ENCODE measurements at regions not wholly inside any gene's neighbourhood (a gene's known extent, or its start where the extent isn't known, plus 50 kb on each side); places are given as distances from the start of the nearest gene placed in this dataset.

DNA sequence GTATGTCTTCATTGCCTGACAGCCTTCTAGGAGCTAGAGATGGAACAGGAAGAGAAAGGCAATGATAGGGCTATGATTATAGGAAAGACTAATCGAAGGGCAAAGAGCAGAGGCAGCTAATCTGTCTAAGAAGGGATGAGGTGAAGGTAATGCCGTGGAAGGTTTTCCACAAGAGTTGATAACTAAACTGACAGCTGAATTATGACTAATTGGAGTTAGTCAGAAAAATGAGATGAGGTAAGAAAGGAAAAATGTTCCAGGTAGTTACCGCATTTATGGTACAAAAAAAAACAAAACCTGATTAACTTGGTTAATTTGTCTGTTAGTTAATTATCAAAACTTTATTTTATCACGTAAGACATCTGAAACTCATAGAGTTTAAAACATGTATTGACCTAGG is 260.3 kb downstream of the SLITRK6 start:
- TF ChIP-seq, protein P1, sequence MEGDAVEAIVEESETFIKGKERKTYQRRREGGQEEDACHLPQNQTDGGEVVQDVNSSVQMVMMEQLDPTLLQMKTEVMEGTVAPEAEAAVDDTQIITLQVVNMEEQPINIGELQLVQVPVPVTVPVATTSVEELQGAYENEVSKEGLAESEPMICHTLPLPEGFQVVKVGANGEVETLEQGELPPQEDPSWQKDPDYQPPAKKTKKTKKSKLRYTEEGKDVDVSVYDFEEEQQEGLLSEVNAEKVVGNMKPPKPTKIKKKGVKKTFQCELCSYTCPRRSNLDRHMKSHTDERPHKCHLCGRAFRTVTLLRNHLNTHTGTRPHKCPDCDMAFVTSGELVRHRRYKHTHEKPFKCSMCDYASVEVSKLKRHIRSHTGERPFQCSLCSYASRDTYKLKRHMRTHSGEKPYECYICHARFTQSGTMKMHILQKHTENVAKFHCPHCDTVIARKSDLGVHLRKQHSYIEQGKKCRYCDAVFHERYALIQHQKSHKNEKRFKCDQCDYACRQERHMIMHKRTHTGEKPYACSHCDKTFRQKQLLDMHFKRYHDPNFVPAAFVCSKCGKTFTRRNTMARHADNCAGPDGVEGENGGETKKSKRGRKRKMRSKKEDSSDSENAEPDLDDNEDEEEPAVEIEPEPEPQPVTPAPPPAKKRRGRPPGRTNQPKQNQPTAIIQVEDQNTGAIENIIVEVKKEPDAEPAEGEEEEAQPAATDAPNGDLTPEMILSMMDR (IDR thresholded peaks at IDR 0.05 in 4 of 5, conservative IDR thresholded peaks at IDR 0.05 in 1 of 5) = no peak
- no peak for TF ChIP-seq POLR2A (IDR thresholded peaks at IDR 0.05)
